Endodermal cell (in vitro differentiated cells): ENCODE measurements at regions not wholly inside any gene's neighbourhood (a gene's known extent, or its start where the extent isn't known, plus 50 kb on each side); places are given as distances from the start of the nearest gene placed in this dataset.

ENCODE experiments used
- DNase-seq: peaks from one replicate; pipeline ENCODE4 v3.0.0-alpha.2; 2017
- H3K27ac ChIP-seq: 2 replicates; pipeline ENCODE4 v1.5.1; 2013; ENCODE audit warnings: mild to moderate bottlenecking, low read depth, low read length, moderate library complexity
- H3K27me3 ChIP-seq: 2 replicates; pipeline ENCODE4 v1.6.1; 2013; ENCODE audit warnings: mild to moderate bottlenecking, low read length, moderate library complexity; ENCODE audit not compliant: insufficient read depth, control insufficient read depth, poor library complexity, severe bottlenecking
- H3K36me3 ChIP-seq: 2 replicates; pipeline ENCODE4 v1.7.0; 2013; ENCODE audit warnings: mild to moderate bottlenecking, low read length, moderate library complexity; ENCODE audit not compliant: control insufficient read depth, insufficient read depth
- H3K4me1 ChIP-seq: one replicate; pipeline ENCODE4 v1.7.0; 2013; ENCODE audit warnings: low read length; ENCODE audit not compliant: control insufficient read depth, insufficient read depth
- H3K4me3 ChIP-seq: 2 replicates; pipeline ENCODE4 v1.5.1; 2013; ENCODE audit warnings: mild to moderate bottlenecking, low read length, moderate library complexity
- H3K9ac ChIP-seq: 2 replicates; pipeline ENCODE4 v1.6.1; 2013; ENCODE audit warnings: mild to moderate bottlenecking, low read length, moderate library complexity; ENCODE audit not compliant: poor library complexity, severe bottlenecking; ENCODE audit errors: extremely low read depth
- H3K9me3 ChIP-seq: 2 replicates; pipeline ENCODE4 v1.6.1; 2013; ENCODE audit warnings: mild to moderate bottlenecking, low read length, moderate library complexity; ENCODE audit not compliant: control insufficient read depth
- H3K27ac Mint-ChIP-seq: 2 replicates; pipeline ENCODE4 v1.8.0; 2020; ENCODE audit warnings: mixed read lengths
- H3K27me3 Mint-ChIP-seq: 2 replicates; pipeline ENCODE4 v1.8.0; 2021; ENCODE audit warnings: mild to moderate bottlenecking, mixed read lengths; ENCODE audit not compliant: insufficient read depth
- H3K36me3 Mint-ChIP-seq: 2 replicates; pipeline ENCODE4 v1.8.0; 2020; ENCODE audit warnings: low read depth, mixed read lengths
- H3K4me1 Mint-ChIP-seq: 2 replicates; pipeline ENCODE4 v1.8.0; 2020; ENCODE audit warnings: mixed read lengths
- H3K4me3 Mint-ChIP-seq: 2 replicates; pipeline ENCODE4 v1.8.0; 2020; ENCODE audit warnings: mild to moderate bottlenecking, moderate library complexity, mixed read lengths
- H3K9me3 Mint-ChIP-seq: 2 replicates; pipeline ENCODE4 v1.8.0; 2020; ENCODE audit warnings: mild to moderate bottlenecking, mixed read lengths
- CTCF ChIP-seq: fragments of 200-600 bp; sonication (generic); conservative IDR thresholded peaks from 2 replicates; pipeline ENCODE4 v1.5.0; 2021; ENCODE audit warnings: antibody characterized with exemption, mild to moderate bottlenecking
- WGBS, 2 experiments: methylation state at CpG; one replicate each; pipeline versions ENCODE4 v1.1.5 to v1.1.7; 2013; ENCODE audit warnings: missing lambda C conversion rate in 2 of 2, mixed read lengths in 1 of 2; ENCODE audit not compliant: insufficient coverage in 1 of 2, insufficient read length in 1 of 2; 5-methylcytosine and 5-hydroxymethylcytosine counted together

DNA sequence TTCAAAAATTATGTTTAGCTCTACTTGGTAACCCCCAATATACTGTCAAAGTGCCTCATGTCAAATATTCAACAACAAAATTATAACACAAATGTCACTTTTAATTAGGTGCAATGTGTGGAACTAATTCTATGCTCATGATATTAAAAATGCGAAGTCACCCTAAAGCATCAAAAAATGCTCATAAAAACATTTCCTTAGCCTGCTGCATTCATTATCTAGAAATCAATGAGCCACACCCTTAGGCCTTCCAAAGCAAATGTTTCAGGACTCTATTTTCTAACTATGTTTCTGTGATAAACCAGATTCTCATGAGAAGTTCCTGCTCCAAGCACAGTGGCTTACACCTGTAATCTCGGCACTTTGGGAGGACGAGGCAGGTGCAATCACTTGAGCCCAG is 75.0 kb upstream of the ANK3 start:
- no peak overlapping the region for H3K27ac ChIP-seq
- DNase-seq: no peak
- Mint-ChIP-seq H3K4me3 (no peak overlapping the region), H3K4me1 (peaks cover 16% of the 10 kb centered on the region), H3K36me3 (no peaks in the 10 kb centered on the region), H3K27me3 (no peaks in the 10 kb centered on the region), H3K27ac (no peak overlapping the region), H3K9me3 (no peaks in the 10 kb centered on the region)
- WGBS, 2 experiments: 92 to 100% methylated on average over 2 to 3 of the region's 3 CpGs
- no peak for TF ChIP-seq CTCF
- no peaks in the 10 kb centered on the region for H3K9me3 ChIP-seq
- H3K36me3 ChIP-seq: no peaks in the 10 kb centered on the region
- H3K9ac ChIP-seq: no peak overlapping the region
- H3K4me1 ChIP-seq: no peaks in the 10 kb centered on the region
- H3K4me3 ChIP-seq: no peak overlapping the region
- no peaks in the 10 kb centered on the region for H3K27me3 ChIP-seq

GRCh38 chr10:60463746-60464145 is 74.1 kb upstream of the ANK3 start:
- no peak for TF ChIP-seq CTCF
- Mint-ChIP-seq H3K27me3 (no peaks in the 10 kb centered on the region), H3K36me3 (no peaks in the 10 kb centered on the region), H3K4me3 (no peak overlapping the region), H3K27ac (no peak overlapping the region), H3K9me3 (no peaks in the 10 kb centered on the region), H3K4me1 (peaks cover 16% of the 10 kb centered on the region)
- Histone ChIP-seq H3K27ac (no peak overlapping the region), H3K4me3 (no peak overlapping the region), H3K9ac (no peak overlapping the region), H3K27me3 (no peaks in the 10 kb centered on the region), H3K36me3 (no peaks in the 10 kb centered on the region), H3K9me3 (no peaks in the 10 kb centered on the region), H3K4me1 (no peaks in the 10 kb centered on the region)
- DNase-seq: no peak

DNA sequence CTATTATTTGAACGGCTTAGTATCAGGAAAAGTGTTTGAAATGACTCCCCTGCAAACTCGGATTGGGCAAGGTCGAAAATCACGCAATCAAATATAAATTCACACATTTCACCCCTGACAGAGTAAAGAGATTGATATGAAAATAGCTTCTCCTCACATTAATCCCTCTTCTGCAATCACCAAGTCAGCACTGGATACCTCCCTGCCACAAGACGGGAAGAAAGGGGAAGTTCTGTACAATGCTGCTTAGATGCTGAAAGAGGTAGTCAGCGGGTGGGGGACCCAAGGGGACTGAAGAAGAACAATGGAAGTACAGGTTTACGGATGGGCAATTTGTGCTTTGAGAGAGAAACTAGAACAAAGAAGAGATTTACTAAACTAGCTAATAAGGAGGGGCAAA is 72.0 kb upstream of the ANK3 start:
- Histone ChIP-seq H3K4me1 (no peaks in the 10 kb centered on the region), H3K36me3 (no peaks in the 10 kb centered on the region), H3K9ac (no peak overlapping the region), H3K27ac (no peak overlapping the region), H3K4me3 (no peak overlapping the region), H3K9me3 (no peaks in the 10 kb centered on the region), H3K27me3 (no peaks in the 10 kb centered on the region)
- H3K27me3 Mint-ChIP-seq: no peaks in the 10 kb centered on the region
- no peak for DNase-seq
- H3K9me3 Mint-ChIP-seq: no peaks in the 10 kb centered on the region
- WGBS, 2 experiments: 91% methylated on average over 7 of the region's 7 CpGs; no CpG with 5 or more reads in 1 of the 2 experiments
- H3K4me1 Mint-ChIP-seq: peaks cover 16% of the 10 kb centered on the region
- no peak for TF ChIP-seq CTCF
- H3K36me3 Mint-ChIP-seq: no peaks in the 10 kb centered on the region
- H3K4me3 Mint-ChIP-seq: no peak overlapping the region
- H3K27ac Mint-ChIP-seq: no peak overlapping the region
